CD4-positive, alpha-beta T cell treated with Interferon alpha-2 for 1 hour (primary cell): ENCODE measurements at regions not wholly inside any gene's neighbourhood (a gene's known extent, or its start where the extent isn't known, plus 50 kb on each side); places are given as distances from the start of the nearest gene placed in this dataset.

Experiments used
- DNase-seq, 2 donors: peaks; one replicate each; pipeline ENCODE4 v3.0.0-alpha.2; 2020 to 2022

GRCh38 chr20:56975838-56976237 is 290.6 kb downstream of the BMP7 start:
- no peak for DNase-seq

- DNase-seq = no peak
Measured at GRCh38 chr20:56976336-56976735, 290.1 kb downstream of the BMP7 start.

- no peak for DNase-seq
Measured at GRCh38 chr20:56978475-56978874, 288.0 kb downstream of the BMP7 start.

- no peak for DNase-seq
Measured at GRCh38 chr20:56979125-56979524, 287.3 kb downstream of the BMP7 start.

- DNase-seq = no peak
Measured at GRCh38 chr20:56981301-56981700, 285.1 kb downstream of the BMP7 start.

- no peak for DNase-seq
Measured at GRCh38 chr20:56983813-56984212, 282.6 kb downstream of the BMP7 start.

- no peak for DNase-seq
Measured at GRCh38 chr20:56985066-56985685, 281.3 kb downstream of the BMP7 start.

GRCh38 chr20:56986476-56986875 is 280.0 kb downstream of the BMP7 start:
- no peak for DNase-seq

GRCh38 chr20:56986931-56987720 is 279.3 kb downstream of the BMP7 start:
- no peak for DNase-seq

GRCh38 chr20:56987986-56988385 is 278.5 kb downstream of the BMP7 start:
- no peak for DNase-seq

- DNase-seq = no peak
Measured at GRCh38 chr20:56988446-56988845, 278.0 kb downstream of the BMP7 start.

- no peak for DNase-seq
Measured at GRCh38 chr20:56989516-56989915, 276.9 kb downstream of the BMP7 start.

- DNase-seq = no peak
Measured at GRCh38 chr20:56993020-56993559, 273.4 kb downstream of the BMP7 start.

GRCh38 chr20:56994006-56994405 is 272.4 kb downstream of the BMP7 start:
- no peak for DNase-seq

GRCh38 chr20:56995149-56995548 is 271.3 kb downstream of the BMP7 start:
- no peak for DNase-seq

- no peak for DNase-seq
Measured at GRCh38 chr20:56995635-56996075, 270.8 kb downstream of the BMP7 start.

GRCh38 chr20:56996533-56996932 is 269.9 kb downstream of the BMP7 start:
- DNase-seq = no peak

- DNase-seq = no peak
Measured at GRCh38 chr20:56998438-56998837, 268.0 kb downstream of the BMP7 start.

GRCh38 chr20:57000441-57000968 is 265.9 kb downstream of the BMP7 start:
- no peak for DNase-seq

- DNase-seq = no peak
Measured at GRCh38 chr20:57001126-57001767, 265.2 kb downstream of the BMP7 start.

GRCh38 chr20:57002066-57002570 is 264.3 kb downstream of the BMP7 start:
- no peak for DNase-seq

GRCh38 chr20:57003012-57003411 is 263.4 kb downstream of the BMP7 start:
- no peak for DNase-seq

- no peak for DNase-seq
Measured at GRCh38 chr20:57004416-57004815, 262.0 kb downstream of the BMP7 start.
